Colonic mucosa (tissue), 4 donors: ENCODE measurements at regions not wholly inside any gene's neighbourhood (a gene's known extent, or its start where the extent isn't known, plus 50 kb on each side); places are given as distances from the start of the nearest gene placed in this dataset.

ENCODE experiments used
- DNase-seq: peaks from one replicate; pipeline ENCODE4 v3.0.0-alpha.2; 2020
- H3K27ac ChIP-seq: fragments of 200-600 bp; one replicate; pipeline ENCODE4 v1.8.0; 2021
- H3K27me3 ChIP-seq: fragments of 200-600 bp; one replicate; pipeline ENCODE4 v1.8.0; 2021
- H3K36me3 ChIP-seq: fragments of 200-600 bp; one replicate; pipeline ENCODE4 v1.8.0; 2021
- H3K4me1 ChIP-seq: fragments of 200-600 bp; one replicate; pipeline ENCODE4 v1.8.0; 2021; ENCODE audit warnings: mild to moderate bottlenecking
- H3K4me3 ChIP-seq: fragments of 200-600 bp; one replicate; pipeline ENCODE4 v1.8.0; 2021
- H3K9ac ChIP-seq, 2 donors: one replicate each; pipeline ENCODE4 v1.7.0; 2013; ENCODE audit warnings: control low read depth in 2 of 2, low read depth in 2 of 2, low read length in 2 of 2
- H3K9me3 ChIP-seq: fragments of 200-600 bp; one replicate; pipeline ENCODE4 v1.8.0; 2021
- intact Hi-C: fragments of 100-400 bp; cut with DNase I; formaldehyde crosslinking; loops from one replicate; pipeline ENCODE4 v1.14.1; 2022
- TF ChIP-seq, protein P1 (sequence below): fragments of 200-600 bp; IDR thresholded peaks from one replicate; pipeline ENCODE4 v1.8.0; 2022; ENCODE audit warnings: antibody characterized with exemption, mild to moderate bottlenecking
- donor health status: healthy.
- donor health status: DM: no; HTN: no; CAD: no.
- donor health status: DM: no; HTN: no; CAD: no.

DNA sequence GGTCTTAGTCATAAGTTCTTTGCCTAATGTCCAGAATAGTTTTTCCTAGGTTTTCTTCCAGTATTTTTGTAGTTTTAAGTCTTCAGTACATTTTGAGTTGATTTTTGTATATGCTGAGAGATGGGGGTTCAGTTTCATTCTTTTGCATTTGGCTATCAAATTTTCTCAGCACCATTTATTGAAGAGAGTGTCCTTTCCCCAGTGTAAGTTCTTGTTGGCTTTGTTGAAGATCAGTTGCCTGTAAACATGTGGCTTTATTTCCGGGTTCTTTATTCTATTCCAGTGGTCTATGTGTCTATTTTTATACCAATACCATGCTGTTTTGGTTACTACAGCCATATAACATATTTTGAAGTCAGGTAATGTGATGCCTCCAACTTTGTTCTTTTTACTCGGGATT, 87.5 kb upstream of the MYCN start:
- Histone ChIP-seq H3K27ac (no peak overlapping the region), H3K4me3 (no peak overlapping the region), H3K4me1 (no peaks in the 10 kb centered on the region), H3K9ac (no peak overlapping the region), H3K9me3 (no peaks in the 10 kb centered on the region), H3K27me3 (no peaks in the 10 kb centered on the region), H3K36me3 (no peaks in the 10 kb centered on the region)
- TF ChIP-seq, protein P1, sequence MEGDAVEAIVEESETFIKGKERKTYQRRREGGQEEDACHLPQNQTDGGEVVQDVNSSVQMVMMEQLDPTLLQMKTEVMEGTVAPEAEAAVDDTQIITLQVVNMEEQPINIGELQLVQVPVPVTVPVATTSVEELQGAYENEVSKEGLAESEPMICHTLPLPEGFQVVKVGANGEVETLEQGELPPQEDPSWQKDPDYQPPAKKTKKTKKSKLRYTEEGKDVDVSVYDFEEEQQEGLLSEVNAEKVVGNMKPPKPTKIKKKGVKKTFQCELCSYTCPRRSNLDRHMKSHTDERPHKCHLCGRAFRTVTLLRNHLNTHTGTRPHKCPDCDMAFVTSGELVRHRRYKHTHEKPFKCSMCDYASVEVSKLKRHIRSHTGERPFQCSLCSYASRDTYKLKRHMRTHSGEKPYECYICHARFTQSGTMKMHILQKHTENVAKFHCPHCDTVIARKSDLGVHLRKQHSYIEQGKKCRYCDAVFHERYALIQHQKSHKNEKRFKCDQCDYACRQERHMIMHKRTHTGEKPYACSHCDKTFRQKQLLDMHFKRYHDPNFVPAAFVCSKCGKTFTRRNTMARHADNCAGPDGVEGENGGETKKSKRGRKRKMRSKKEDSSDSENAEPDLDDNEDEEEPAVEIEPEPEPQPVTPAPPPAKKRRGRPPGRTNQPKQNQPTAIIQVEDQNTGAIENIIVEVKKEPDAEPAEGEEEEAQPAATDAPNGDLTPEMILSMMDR: no peak
- intact Hi-C loops: no loop called here
- no peak for DNase-seq

DNA sequence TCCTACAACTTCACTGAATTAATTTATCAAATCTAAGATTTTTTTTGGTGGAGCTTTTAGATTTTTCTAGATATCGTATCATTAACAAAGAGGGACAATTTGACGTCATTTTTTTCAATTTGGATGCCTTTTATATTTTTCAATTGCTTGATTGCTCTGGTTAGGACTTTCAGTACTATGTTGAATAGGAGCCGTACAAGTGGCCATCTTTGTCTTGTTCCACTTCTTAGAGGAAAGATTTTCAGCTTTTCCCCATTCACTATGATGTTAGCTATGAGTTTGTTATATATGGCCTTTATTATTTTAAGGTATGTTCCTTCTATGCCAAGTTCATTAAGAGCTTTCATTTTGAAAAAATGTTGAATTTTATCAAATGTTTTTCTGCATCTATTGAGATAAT, 86.4 kb upstream of the MYCN start:
- H3K9me3 ChIP-seq: no peaks in the 10 kb centered on the region
- TF ChIP-seq, protein P1: no peak
- DNase-seq: no peak
- H3K9ac ChIP-seq: no peak overlapping the region
- intact Hi-C loops: no loop called here
- no peak overlapping the region for H3K4me3 ChIP-seq
- H3K4me1 ChIP-seq: no peaks in the 10 kb centered on the region
- no peak overlapping the region for H3K27ac ChIP-seq
- no peaks in the 10 kb centered on the region for H3K27me3 ChIP-seq
- no peaks in the 10 kb centered on the region for H3K36me3 ChIP-seq

- Histone ChIP-seq H3K9me3 (no peaks in the 10 kb centered on the region), H3K4me1 (no peaks in the 10 kb centered on the region), H3K4me3 (no peak overlapping the region), H3K27ac (no peak overlapping the region), H3K9ac (no peak overlapping the region), H3K36me3 (no peaks in the 10 kb centered on the region), H3K27me3 (no peaks in the 10 kb centered on the region)
- DNase-seq: no peak
- TF ChIP-seq, protein P1: no peak
- intact Hi-C loops: no loop called here
Measured at GRCh38 chr2:15855766-15856260, 84.5 kb upstream of the MYCN start.

DNA sequence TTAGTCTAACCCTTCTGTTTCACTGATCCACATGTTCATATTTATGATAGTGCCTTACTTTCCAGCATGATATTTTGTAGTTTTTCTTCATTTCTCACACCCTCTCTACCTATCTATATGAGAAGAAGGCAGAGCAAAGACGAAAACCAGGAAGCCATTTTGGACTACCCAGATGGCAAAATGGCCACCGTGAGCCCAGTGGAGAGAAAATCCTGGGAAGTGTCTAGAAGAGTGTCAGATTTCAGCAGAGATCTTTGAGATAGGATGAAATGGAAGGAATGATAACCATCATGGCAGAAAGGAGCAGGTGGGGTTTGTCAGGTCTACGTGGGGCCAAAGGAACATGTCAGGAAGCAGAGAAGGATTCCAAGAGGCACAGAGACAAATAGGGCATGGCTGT, 84.0 kb upstream of the MYCN start:
- H3K27me3 ChIP-seq: no peaks in the 10 kb centered on the region
- H3K9me3 ChIP-seq: no peaks in the 10 kb centered on the region
- no peaks in the 10 kb centered on the region for H3K36me3 ChIP-seq
- no peak for DNase-seq
- no peak overlapping the region for H3K27ac ChIP-seq
- TF ChIP-seq, protein P1: no peak
- H3K4me1 ChIP-seq: no peaks in the 10 kb centered on the region
- intact Hi-C loops: no loop called here
- no peak overlapping the region for H3K4me3 ChIP-seq
- no peak overlapping the region for H3K9ac ChIP-seq

DNA sequence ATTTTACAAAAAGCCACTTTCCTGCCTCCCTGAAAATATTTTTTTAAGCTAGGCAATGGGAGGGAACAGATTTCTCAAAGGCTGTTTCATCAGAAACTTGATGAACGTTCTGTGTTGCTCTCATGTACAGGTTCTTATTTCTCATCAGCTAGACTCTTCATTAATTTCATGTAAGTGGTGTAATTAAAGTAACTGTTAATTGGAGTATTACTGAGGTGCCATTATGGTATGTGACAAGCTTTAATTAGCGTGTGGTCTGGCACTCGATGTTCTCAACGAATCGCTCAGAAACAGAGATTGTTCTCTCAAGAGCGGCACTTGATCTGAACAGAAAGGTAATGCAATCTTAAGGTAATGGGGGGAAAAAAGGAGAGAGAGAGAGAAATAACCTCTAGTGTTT, 81.9 kb upstream of the MYCN start:
- Histone ChIP-seq H3K27ac (no peak overlapping the region), H3K9me3 (no peaks in the 10 kb centered on the region), H3K36me3 (no peaks in the 10 kb centered on the region), H3K27me3 (no peaks in the 10 kb centered on the region), H3K4me3 (no peak overlapping the region), H3K4me1 (no peaks in the 10 kb centered on the region), H3K9ac (no peak overlapping the region)
- no peak for DNase-seq
- TF ChIP-seq, protein P1: no peak
- intact Hi-C loops: no loop called here
